SK-N-SH treated with all-trans-retinoic acid at 6 μM for 48 hours (cell line): ENCODE measurements at regions not wholly inside any gene's neighbourhood (a gene's known extent, or its start where the extent isn't known, plus 50 kb on each side); places are given as distances from the start of the nearest gene placed in this dataset.

Source experiments
- ATAC-seq: fragments of 200-7000 bp; cut with Tn5 transposase; 3 replicates; pipeline ENCODE4 v1.9.1; 2020; ENCODE audit warnings: mild to moderate bottlenecking, moderate library complexity
- ARNTL ChIP-seq: fragments of 450-650 bp; formaldehyde crosslinking; IDR thresholded peaks from 2 replicates; pipeline ENCODE4 v1.5.0; 2020; ENCODE audit warnings: low read depth, mild to moderate bottlenecking, moderate library complexity, borderline replicate concordance
- BACH2 ChIP-seq: fragments of 250-450 bp; sonication (Bioruptor Pico); IDR thresholded peaks from 2 replicates; pipeline ENCODE4 v1.9.0; 2021; ENCODE audit warnings: mild to moderate bottlenecking, borderline replicate concordance
- CREB5 ChIP-seq: fragments of 250-450 bp; sonication (Bioruptor Pico); IDR thresholded peaks from 2 replicates; pipeline ENCODE4 v1.5.1; 2020; ENCODE audit warnings: low read depth, mild to moderate bottlenecking, moderate library complexity
- CSDC2 ChIP-seq: fragments of 250-450 bp; sonication (Bioruptor Pico); IDR thresholded peaks from 2 replicates; pipeline ENCODE4 v1.5.0; 2020; ENCODE audit warnings: mild to moderate bottlenecking, moderate library complexity
- CSRNP3 ChIP-seq: fragments of 250-450 bp; sonication (Bioruptor Pico); IDR thresholded peaks from 2 replicates; pipeline ENCODE4 v1.5.1; 2021; ENCODE audit warnings: mild to moderate bottlenecking, moderate library complexity
- ESRRG ChIP-seq: fragments of 250-450 bp; sonication (Bioruptor Pico); IDR thresholded peaks from 2 replicates; pipeline ENCODE4 v1.6.1; 2021; ENCODE audit warnings: mild to moderate bottlenecking
- GLIS3 ChIP-seq: fragments of 250-450 bp; sonication (Bioruptor Pico); IDR thresholded peaks from 2 replicates; pipeline ENCODE4 v1.5.0; 2020; ENCODE audit warnings: mild to moderate bottlenecking, moderate library complexity
- ISL1 ChIP-seq: fragments of 250-450 bp; sonication (Bioruptor Pico); IDR thresholded peaks from 2 replicates; pipeline ENCODE4 v2.1.2; 2022; ENCODE audit warnings: mild to moderate bottlenecking, moderate library complexity
- OSR1 ChIP-seq: fragments of 250-450 bp; sonication (Bioruptor Pico); IDR thresholded peaks from 2 replicates; pipeline ENCODE4 v1.8.0; 2022; ENCODE audit warnings: moderate library complexity, mild to moderate bottlenecking, inconsistent platforms
- PATZ1 ChIP-seq: fragments of 250-450 bp; sonication (Bioruptor Pico); IDR thresholded peaks from 2 replicates; pipeline ENCODE4 v1.8.0; 2020; ENCODE audit warnings: mild to moderate bottlenecking, moderate library complexity, borderline replicate concordance
- POU6F1 ChIP-seq: fragments of 250-450 bp; sonication (Bioruptor Pico); IDR thresholded peaks from 2 replicates; pipeline ENCODE4 v1.8.0; 2021; ENCODE audit warnings: low read depth, mild to moderate bottlenecking, moderate library complexity, borderline replicate concordance
- PPARA ChIP-seq: fragments of 250-450 bp; sonication (Bioruptor Pico); IDR thresholded peaks from 2 replicates; pipeline ENCODE4 v1.5.0; 2020; ENCODE audit warnings: mild to moderate bottlenecking, borderline replicate concordance
- RARB ChIP-seq: fragments of 250-450 bp; sonication (Bioruptor Pico); IDR thresholded peaks from 2 replicates; pipeline ENCODE4 v1.8.0; 2021; ENCODE audit warnings: mild to moderate bottlenecking, moderate library complexity
- TCF4 ChIP-seq: fragments of 250-450 bp; sonication (Bioruptor Pico); IDR thresholded peaks from 2 replicates; pipeline ENCODE4 v1.8.0; 2021; ENCODE audit warnings: mild to moderate bottlenecking, moderate library complexity, borderline replicate concordance
- TOX ChIP-seq: fragments of 250-450 bp; sonication (Bioruptor Pico); IDR thresholded peaks from 2 replicates; pipeline ENCODE4 v1.8.0; 2021; ENCODE audit warnings: mild to moderate bottlenecking, moderate library complexity, borderline replicate concordance
- TSHZ2 ChIP-seq: fragments of 250-450 bp; sonication (Bioruptor Pico); IDR thresholded peaks from 2 replicates; pipeline ENCODE4 v1.5.0; 2020; ENCODE audit warnings: mild to moderate bottlenecking, moderate library complexity
- ZC3H10 ChIP-seq: fragments of 250-450 bp; sonication (Bioruptor Pico); IDR thresholded peaks from 2 replicates; pipeline ENCODE4 v1.5.1; 2021; ENCODE audit warnings: mild to moderate bottlenecking, moderate library complexity
- ZFP3 ChIP-seq: fragments of 250-450 bp; sonication (Bioruptor Pico); IDR thresholded peaks from 2 replicates; pipeline ENCODE4 v1.5.0; 2020; ENCODE audit warnings: mild to moderate bottlenecking, moderate library complexity
- ZFP30 ChIP-seq: fragments of 450-650 bp; formaldehyde crosslinking; IDR thresholded peaks from 2 replicates; pipeline ENCODE4 v1.5.0; 2022; ENCODE audit warnings: mild to moderate bottlenecking, moderate library complexity
- ZNF565 ChIP-seq: fragments of 450-650 bp; formaldehyde crosslinking; conservative IDR thresholded peaks from 2 replicates; pipeline ENCODE4 v1.5.0; 2020; ENCODE audit warnings: low read depth, mild to moderate bottlenecking, moderate library complexity
- ZNF70 ChIP-seq: fragments of 450-650 bp; formaldehyde crosslinking; IDR thresholded peaks from 2 replicates; pipeline ENCODE4 v1.5.0; 2020; ENCODE audit warnings: mild to moderate bottlenecking, moderate library complexity
- ZNF8 ChIP-seq: fragments of 450-650 bp; formaldehyde crosslinking; IDR thresholded peaks from 2 replicates; pipeline ENCODE4 v1.5.0; 2020; ENCODE audit warnings: mild to moderate bottlenecking, moderate library complexity

- no peak for ATAC-seq
- TF ChIP-seq ARNTL (no peak), PPARA (CRISPR knock-in tag) (no peak), ZNF8 (CRISPR knock-in tag) (no peak), GLIS3 (CRISPR knock-in tag) (no peak)
Observed at GRCh38 chr2:5433855-5434254, 258.3 kb upstream of the SOX11 start.

GRCh38 chr2:5437375-5437774 lies 254.8 kb upstream of the SOX11 start:
- ATAC-seq = no peak
- no peak for TF ChIP-seq ZFP3 (CRISPR knock-in tag)
- TF ChIP-seq TOX (CRISPR knock-in tag) = no peak
- TF ChIP-seq ARNTL = no peak
- TF ChIP-seq ZNF8 (CRISPR knock-in tag) = no peak
- no peak for TF ChIP-seq PATZ1 (CRISPR knock-in tag)
- TF ChIP-seq GLIS3 (CRISPR knock-in tag) = no peak
- no peak for TF ChIP-seq ZFP30 (CRISPR knock-in tag)
- TF ChIP-seq ZC3H10 (CRISPR knock-in tag) = no peak
- no peak for TF ChIP-seq POU6F1 (CRISPR knock-in tag)
- no peak for TF ChIP-seq TCF4 (CRISPR knock-in tag)
- TF ChIP-seq ZNF565 (CRISPR knock-in tag) = no peak
- TF ChIP-seq RARB (CRISPR knock-in tag) = no peak
- no peak for TF ChIP-seq PPARA (CRISPR knock-in tag)
- TF ChIP-seq CSDC2 (CRISPR knock-in tag) = no peak
- no peak for TF ChIP-seq TSHZ2 (CRISPR knock-in tag)
- no peak for TF ChIP-seq OSR1 (CRISPR knock-in tag)
- no peak for TF ChIP-seq CREB5 (CRISPR knock-in tag)
- TF ChIP-seq ESRRG (CRISPR knock-in tag) = no peak

- no peak for ATAC-seq
- TF ChIP-seq ISL1 (no peak), TSHZ2 (CRISPR knock-in tag) (no peak), ZC3H10 (CRISPR knock-in tag) (no peak), ZNF8 (CRISPR knock-in tag) (no peak), ZNF70 (CRISPR knock-in tag) (no peak), CREB5 (CRISPR knock-in tag) (no peak), ARNTL (no peak), TOX (CRISPR knock-in tag) (no peak), ZFP3 (CRISPR knock-in tag) (no peak), CSRNP3 (no peak), BACH2 (CRISPR knock-in tag) (no peak)
- TF ChIP-seq, all 23 proteins: peak for 0
Observed at GRCh38 chr2:5440174-5440573, 252.0 kb upstream of the SOX11 start.
